HepG2 (cell line): ENCODE measurements at regions not wholly inside any gene's neighbourhood (a gene's known extent, or its start where the extent isn't known, plus 50 kb on each side); places are given as distances from the start of the nearest gene placed in this dataset.

Experiments
- ATAC-seq: fragments of 200-7000 bp; cut with Tn5 transposase; 3 replicates; pipeline ENCODE4 v1.9.1; 2020; ENCODE audit warnings: mild to moderate bottlenecking, moderate library complexity
- BruUV-seq: library from RNA; stranded (reverse); fragments of 400-500 nt; replicated peaks from 2 replicates; lab custom pipeline; 2021; lab: Mats Ljungman, UMichigan
- CTCF ChIA-PET: fragments of 300-600 bp; formaldehyde crosslinking; extraction: SDS; loops from one replicate; lab custom pipeline; 2021; ENCODE audit warnings: low total read pairs, inconsistent platforms, low intra/inter-chr PET ratio; lab: Yijun Ruan, JAX
- POLR2A ChIA-PET: fragments of 350-600 bp; sonication (Branson Sonifier 250); formaldehyde crosslinking; loops from one replicate; lab custom pipeline; 2020; ENCODE audit warnings: antibody characterized with exemption, inconsistent platforms; lab: Yijun Ruan, JAX
- DNase-seq: peaks from one replicate; pipeline ENCODE4 v3.0.0-alpha.2; 2015; ENCODE audit warnings: low spot score
- FAIRE-seq: peaks from 3 replicates; lab custom pipeline; 2011; peaks lifted over from hg19 to GRCh38; lab: Jason Lieb, UNC
- H2AFZ ChIP-seq: one replicate; pipeline ENCODE4 v1.6.1; 2011; ENCODE audit warnings: low read length, inconsistent platforms
- H3K27ac ChIP-seq: fragments of 300-600 bp; 3 replicates; pipeline ENCODE4 v1.8.0; 2011; ENCODE audit warnings: mixed run types, mild to moderate bottlenecking, mixed read lengths, low read length, inconsistent platforms; ENCODE audit not compliant: insufficient read depth; ENCODE audit errors: extremely low read length
- H3K27me3 ChIP-seq, 2 experiments: fragments of 200-600 bp in 1 of 2; 2 replicates in 1 of 2; 3 replicates in 1 of 2; pipeline versions ENCODE4 v1.6.0 to v1.8.0; 2011; ENCODE audit warnings: low read length in 2 of 2, mild to moderate bottlenecking in 2 of 2, moderate library complexity in 2 of 2, inconsistent platforms in 1 of 2; ENCODE audit not compliant: insufficient read depth in 2 of 2, control insufficient read depth in 1 of 2
- H3K36me3 ChIP-seq, 2 experiments: fragments of 200-600 bp in 1 of 2; replicated peaks in 1 of 2; 2 replicates in 1 of 2; 3 replicates in 1 of 2; pipeline versions ENCODE4 v1.5.1 to v1.8.0; 2011; ENCODE audit warnings: low read length in 2 of 2, inconsistent platforms in 1 of 2; ENCODE audit not compliant: insufficient read depth in 2 of 2, control insufficient read depth in 1 of 2
- H3K4me1 ChIP-seq: 2 replicates; pipeline ENCODE4 v1.5.1; 2012; ENCODE audit warnings: low read length, inconsistent platforms; ENCODE audit not compliant: insufficient read depth
- H3K4me2 ChIP-seq: 2 replicates; pipeline ENCODE4 v1.6.0; 2011; ENCODE audit warnings: low read depth, low read length, inconsistent platforms
- H3K4me3 ChIP-seq, 3 experiments: fragments of 200-600 bp in 1 of 3; sonication (generic), shearing (Covaris generic) in 1 of 3; replicated peaks in 1 of 3; 2 replicates each; pipeline ENCODE4 v1.5.1; 2011 to 2016; ENCODE audit warnings: low read length in 3 of 3, inconsistent platforms in 2 of 3, low read depth in 2 of 3, mild to moderate bottlenecking in 2 of 3, control low read depth in 1 of 3, mixed read lengths in 1 of 3; ENCODE audit not compliant: insufficient read depth in 1 of 3
- H3K79me2 ChIP-seq: one replicate; pipeline ENCODE4 v1.6.1; 2011; ENCODE audit warnings: low read length, inconsistent platforms; ENCODE audit not compliant: insufficient read depth
- H3K9ac ChIP-seq: 2 replicates; pipeline ENCODE4 v1.6.0; 2011; ENCODE audit warnings: mild to moderate bottlenecking, low read depth, low read length, inconsistent platforms; ENCODE audit not compliant: insufficient read depth
- H3K9me3 ChIP-seq: 2 replicates; pipeline ENCODE4 v1.5.1; 2012; ENCODE audit warnings: mild to moderate bottlenecking, low read length
- H4K20me1 ChIP-seq: 2 replicates; pipeline ENCODE4 v1.6.0; 2011; ENCODE audit warnings: inconsistent platforms, mild to moderate bottlenecking, low read length, moderate library complexity; ENCODE audit not compliant: insufficient read depth
- CBX1 ChIP-seq: IDR thresholded peaks from one replicate; pipeline ENCODE4 v1.6.1; 2016; ENCODE audit warnings: antibody characterized with exemption, low read depth
- ZNF883 ChIP-seq: sonication (generic); formaldehyde crosslinking; IDR thresholded peaks from 2 replicates; pipeline ENCODE4 v1.5.1; 2020; ENCODE audit warnings: mild to moderate bottlenecking, missing genetic modification reagents; ENCODE audit errors: not compliant biosample characterization
- WGBS: methylation state at CpG from one replicate; pipeline ENCODE4 v1.1.6; 2017; ENCODE audit warnings: low lambda C conversion rate; 5-methylcytosine and 5-hydroxymethylcytosine counted together
- in situ Hi-C: cut with HindIII; loops from 2 replicates; pipeline ENCODE4 v1.10.0; 2017; ENCODE audit warnings: low pct_unique_long_range_greater_than_20kb; ENCODE audit not compliant: extremely low pct_ligation_motif_present
- intact Hi-C: fragments of 100-400 bp; cut with micrococcal nuclease; formaldehyde crosslinking; loops from one replicate; pipeline ENCODE4 v1.10.0; 2022; ENCODE audit not compliant: unreplicated experiment

GRCh38 chr3:117499189-117499870 lies 789.8 kb downstream of the TUSC7 start:
- POLR2A ChIA-PET, result no interaction called here
- intact Hi-C loops (no loop called here), in situ Hi-C loops (no loop called here)
- H3K79me2 ChIP-seq, result no peaks in the 10 kb centered on the region
- no peaks in the 10 kb centered on the region for H3K9me3 ChIP-seq
- no peak for TF ChIP-seq ZNF883 (CRISPR knock-in tag)
- no peaks in the 10 kb centered on the region for H4K20me1 ChIP-seq
- no peak overlapping the region for H3K4me2 ChIP-seq
- under 1% methylated on average over 4 of the region's 4 CpGs for WGBS
- FAIRE-seq (no peak), DNase-seq (no peak), ATAC-seq (no peak)
- no TSS peak for BruUV-seq
- H2AFZ ChIP-seq, result no peak overlapping the region
- H3K27ac ChIP-seq, result no peak overlapping the region
- no peaks in the 10 kb centered on the region for H3K4me1 ChIP-seq
- no peak overlapping the region for H3K9ac ChIP-seq
- no peaks in the 10 kb centered on the region for H3K36me3 ChIP-seq
- no peaks in the 10 kb centered on the region for H3K27me3 ChIP-seq
- CTCF ChIA-PET, result no interaction called here
- H3K4me3 ChIP-seq, result no peak overlapping the region

GRCh38 chr3:117507958-117508357 lies 798.4 kb downstream of the TUSC7 start:
- Histone ChIP-seq H4K20me1 (no peaks in the 10 kb centered on the region), H3K27ac (no peak overlapping the region), H3K27me3 (no peaks in the 10 kb centered on the region), H3K79me2 (no peaks in the 10 kb centered on the region), H3K9ac (no peak overlapping the region), H2AFZ (no peak overlapping the region), H3K36me3 (no peaks in the 10 kb centered on the region), H3K9me3 (no peaks in the 10 kb centered on the region), H3K4me2 (no peak overlapping the region), H3K4me3 (no peak overlapping the region), H3K4me1 (no peaks in the 10 kb centered on the region)
- FAIRE-seq (no peak), ATAC-seq (no peak), DNase-seq (no peak)
- in situ Hi-C loops, result no loop called here
- no TSS peak for BruUV-seq
- WGBS, result 52% methylated on average over 1 of the region's 1 CpG
- intact Hi-C loops, result no loop called here
- ChIA-PET CTCF (no interaction called here), POLR2A (no interaction called here)
- TF ChIP-seq CBX1, result no peak
- TF ChIP-seq, all 625 proteins: peak for 0
